CD4-positive, alpha-beta T cell (primary cell): ENCODE measurements at regions not wholly inside any gene's neighbourhood (a gene's known extent, or its start where the extent isn't known, plus 50 kb on each side); places are given as distances from the start of the nearest gene placed in this dataset.

ENCODE experiments used
- ATAC-seq: fragments of 200-7000 bp; cut with Tn5 transposase; one replicate; pipeline ENCODE4 v1.10.0; 2022; ENCODE audit warnings: mild to moderate bottlenecking; ENCODE audit not compliant: poor library complexity
- CTCF ChIA-PET: fragments of 350-600 bp; sonication (Branson Sonifier 250); formaldehyde crosslinking; loops from one replicate; lab custom pipeline; 2021; ENCODE audit warnings: antibody characterized with exemption, inconsistent platforms; lab: Charles Lee
- POLR2A ChIA-PET: fragments of 350-600 bp; sonication (Branson Sonifier 250); formaldehyde crosslinking; loops from one replicate; lab custom pipeline; 2021; ENCODE audit warnings: antibody characterized with exemption, inconsistent platforms; lab: Charles Lee
- DNase-seq, 14 experiments: peaks; one replicate each; pipeline ENCODE4 v3.0.0-alpha.2; 2013 to 2020; ENCODE audit warnings: mixed read lengths in 2 of 14
- H3K27ac ChIP-seq, 2 donors: one replicate each; pipeline versions ENCODE4 v1.5.1 to v1.7.0; 2013; ENCODE audit warnings: low read length in 2 of 2, low read depth in 1 of 2, mild to moderate bottlenecking in 1 of 2
- H3K27me3 ChIP-seq, 2 experiments: 1 replicate in 1 of 2; 2 replicates in 1 of 2; pipeline versions ENCODE4 v1.6.1 to v1.7.0; 2013; ENCODE audit warnings: low read length in 2 of 2, control low read depth in 1 of 2, mild to moderate bottlenecking in 1 of 2, moderate library complexity in 1 of 2; ENCODE audit not compliant: insufficient read depth in 2 of 2, control insufficient read depth in 1 of 2
- H3K36me3 ChIP-seq: one replicate; pipeline ENCODE4 v1.6.1; 2013; ENCODE audit warnings: low read length, control low read depth; ENCODE audit not compliant: insufficient read depth
- H3K4me1 ChIP-seq: one replicate; pipeline ENCODE4 v1.6.1; 2013; ENCODE audit warnings: low read length, control low read depth; ENCODE audit not compliant: insufficient read depth
- H3K4me3 ChIP-seq: one replicate; pipeline ENCODE4 v1.5.1; 2013; ENCODE audit warnings: mild to moderate bottlenecking, low read length, moderate library complexity
- H3K9me3 ChIP-seq, 2 experiments: 1 replicate in 1 of 2; 2 replicates in 1 of 2; pipeline versions ENCODE4 v1.6.1 to v1.7.0; 2013; ENCODE audit warnings: low read length in 2 of 2, mild to moderate bottlenecking in 2 of 2, control low read depth in 1 of 2, moderate library complexity in 1 of 2; ENCODE audit not compliant: control insufficient read depth in 1 of 2, insufficient read depth in 1 of 2
- H3K27ac Mint-ChIP-seq: one replicate; pipeline ENCODE4 v1.8.0; 2020; ENCODE audit warnings: mixed read lengths
- H3K27me3 Mint-ChIP-seq: one replicate; pipeline ENCODE4 v1.8.0; 2021; ENCODE audit warnings: mixed read lengths
- H3K36me3 Mint-ChIP-seq: one replicate; pipeline ENCODE4 v1.8.0; 2021; ENCODE audit warnings: low read depth, mixed read lengths
- H3K4me1 Mint-ChIP-seq: one replicate; pipeline ENCODE4 v1.8.0; 2021; ENCODE audit warnings: low read depth, mixed read lengths
- H3K4me3 Mint-ChIP-seq: one replicate; pipeline ENCODE4 v1.8.0; 2020; ENCODE audit warnings: mild to moderate bottlenecking, mixed read lengths
- H3K9me3 Mint-ChIP-seq: one replicate; pipeline ENCODE4 v1.8.0; 2020; ENCODE audit warnings: mixed read lengths
- CTCF ChIP-seq: fragments of 200-600 bp; IDR thresholded peaks from one replicate; pipeline ENCODE4 v1.8.0; 2022; ENCODE audit warnings: antibody characterized with exemption, mild to moderate bottlenecking
- intact Hi-C, 2 experiments: fragments of 100-400 bp; cut with DNase I in 1 of 2; cut with micrococcal nuclease in 1 of 2; formaldehyde crosslinking; loops; one replicate each; pipeline versions ENCODE4 v1.15.1 to v1.9.0; 2023 to 2025; cut with DNase I, micrococcal nuclease

DNA sequence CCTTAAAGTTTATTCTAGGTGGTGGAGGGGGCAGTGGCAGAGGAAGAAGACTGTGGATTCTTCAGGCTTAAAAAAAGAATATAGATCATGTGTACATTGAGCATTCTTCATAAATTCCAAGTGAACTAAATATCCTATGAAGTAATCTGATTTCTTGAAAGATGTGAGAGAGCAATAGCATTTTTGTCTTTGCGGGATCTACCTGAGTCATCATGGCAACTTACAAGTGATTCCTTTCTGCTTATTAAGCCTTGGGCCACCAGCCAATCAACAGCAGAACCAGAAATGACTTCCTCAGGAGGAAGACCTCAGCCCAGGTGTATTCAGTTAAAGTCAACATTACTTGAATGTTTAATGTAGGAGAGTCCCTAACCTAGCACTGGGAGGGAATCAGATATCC is 756.9 kb downstream of the TFAP2A start:
- Histone ChIP-seq H3K4me3 (no peak overlapping the region), H3K4me1 (no peaks in the 10 kb centered on the region), H3K27ac (no peak overlapping the region), H3K9me3 (no peaks in the 10 kb centered on the region), H3K27me3 (no peaks in the 10 kb centered on the region), H3K36me3 (no peaks in the 10 kb centered on the region)
- DNase-seq (no peak), ATAC-seq (no peak)
- Mint-ChIP-seq H3K36me3 (no peaks in the 10 kb centered on the region), H3K27ac (no peak overlapping the region), H3K4me1 (no peaks in the 10 kb centered on the region), H3K27me3 (no peaks in the 10 kb centered on the region), H3K4me3 (no peak overlapping the region), H3K9me3 (peaks cover 7% of the 10 kb centered on the region)
- ChIA-PET POLR2A (no interaction called here), CTCF (no interaction called here)
- intact Hi-C loops, result no loop called here
- no peak for TF ChIP-seq CTCF

DNA sequence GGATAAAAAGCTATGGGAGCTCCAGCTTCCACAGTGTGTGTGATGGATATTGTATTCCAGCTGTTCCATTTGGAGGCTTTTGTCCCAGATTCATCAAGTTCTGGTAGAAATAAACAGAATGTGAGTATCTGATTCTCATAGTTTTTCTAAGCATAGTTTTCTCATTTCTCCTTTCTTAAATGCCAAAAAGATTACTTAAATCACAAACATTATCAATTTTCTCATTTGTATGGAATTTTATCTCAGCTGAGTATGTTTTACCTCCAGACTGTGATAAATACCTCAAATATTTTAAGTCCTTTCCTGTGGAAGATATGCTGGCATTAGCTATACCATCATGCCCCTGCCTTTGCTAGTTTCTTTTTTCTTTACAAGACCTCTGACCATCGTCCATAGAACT is 767.3 kb downstream of the TFAP2A start:
- ATAC-seq (no peak), DNase-seq (no peak)
- H3K27me3 ChIP-seq, result no peaks in the 10 kb centered on the region
- no peaks in the 10 kb centered on the region for H3K4me1 Mint-ChIP-seq
- no peaks in the 10 kb centered on the region for H3K9me3 ChIP-seq
- no peaks in the 10 kb centered on the region for H3K27me3 Mint-ChIP-seq
- no peaks in the 10 kb centered on the region for H3K36me3 Mint-ChIP-seq
- H3K4me3 Mint-ChIP-seq, result no peak overlapping the region
- POLR2A ChIA-PET, result no interaction called here
- CTCF ChIA-PET, result no interaction called here
- no peaks in the 10 kb centered on the region for H3K36me3 ChIP-seq
- intact Hi-C loops, result no loop called here
- H3K27ac Mint-ChIP-seq, result no peak overlapping the region
- no peaks in the 10 kb centered on the region for H3K9me3 Mint-ChIP-seq
- no peak for TF ChIP-seq CTCF
- H3K4me1 ChIP-seq, result no peaks in the 10 kb centered on the region
- no peak overlapping the region for H3K27ac ChIP-seq
- no peak overlapping the region for H3K4me3 ChIP-seq

GRCh38 chr6:9647071-9647445 is 767.8 kb downstream of the TFAP2A start:
- H3K36me3 Mint-ChIP-seq, result no peaks in the 10 kb centered on the region
- Histone ChIP-seq H3K27me3 (no peaks in the 10 kb centered on the region), H3K9me3 (no peaks in the 10 kb centered on the region), H3K4me1 (no peaks in the 10 kb centered on the region), H3K36me3 (no peaks in the 10 kb centered on the region), H3K4me3 (no peak overlapping the region), H3K27ac (no peak overlapping the region)
- POLR2A ChIA-PET, result no interaction called here
- intact Hi-C loops, result no loop called here
- TF ChIP-seq CTCF, result no peak
- no peaks in the 10 kb centered on the region for H3K9me3 Mint-ChIP-seq
- no peaks in the 10 kb centered on the region for H3K4me1 Mint-ChIP-seq
- DNase-seq (no peak), ATAC-seq (no peak)
- H3K27me3 Mint-ChIP-seq, result no peaks in the 10 kb centered on the region
- CTCF ChIA-PET, result no interaction called here
- H3K27ac Mint-ChIP-seq, result no peak overlapping the region
- H3K4me3 Mint-ChIP-seq, result no peak overlapping the region
